ENCODE measurements at regions not wholly inside any gene's neighbourhood (a gene's known extent, or its start where the extent isn't known, plus 50 kb on each side); places are given as distances from the start of the nearest gene placed in this dataset.

DNA sequence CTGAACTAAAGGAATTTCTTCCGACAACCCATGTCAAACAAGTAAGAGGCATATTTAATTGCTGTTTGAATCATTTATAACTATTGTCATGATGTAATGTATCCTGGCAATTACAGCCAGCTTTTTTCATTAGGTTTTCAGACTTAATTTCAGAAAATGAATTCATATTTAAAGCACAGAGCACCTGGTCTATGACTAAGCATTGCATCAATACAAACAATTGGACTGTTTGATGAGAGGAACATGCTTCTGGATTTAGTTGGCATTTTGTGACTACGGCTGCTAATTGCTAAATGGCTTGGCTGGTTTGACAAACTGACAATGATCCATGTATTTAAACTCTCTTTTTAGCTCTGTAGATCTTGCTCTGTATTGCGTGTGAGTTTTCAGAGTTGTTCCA lies 853.4 kb downstream of the NCAM2 start:
- Histone ChIP-seq H3K36me3 (ENCODE audit: control insufficient read depth in 2 of 4, insufficient read depth in 4 of 4, low read length in 3 of 4) (no peaks in the 10 kb centered on the region; a peak in 1 of 8 replicates), H3K4me1 (replicated peaks in 1 of 4; ENCODE audit: control insufficient read depth in 3 of 4, insufficient read depth in 4 of 4, low read length in 3 of 4) (peaks cover 0 to 4% (median 3%) of the 10 kb centered on the region in 4 experiments; a peak in 3 of 7 replicates), H3K18ac (ENCODE audit: extremely low read depth, low read length) (no peak overlapping the region), H3K4me2 (ENCODE audit: insufficient read depth in 1 of 2, low read depth in 2 of 2, low read length in 2 of 2) (peak overlapping the region in 1 of 2 experiments; percentile 38; a peak in 1 of 4 replicates), H2BK15ac (ENCODE audit: low read length) (no peak overlapping the region), H3K9ac (replicated peaks in 1 of 4; ENCODE audit: extremely low read depth in 1 of 4, low read depth in 3 of 4, low read length in 3 of 4) (no peak overlapping the region), H2BK120ac (replicated peaks; ENCODE audit: low read depth, low read length) (no peak overlapping the region), H4K91ac (replicated peaks; ENCODE audit: insufficient read length, low read length) (no peak overlapping the region), H3K23me2 (ENCODE audit: low read depth, low read length) (no peaks in the 10 kb centered on the region), H3K4ac (replicated peaks; ENCODE audit: insufficient read length, low read depth, low read length) (no peak overlapping the region), H2AK5ac (ENCODE audit: low read depth, low read length) (no peak overlapping the region), H3K27ac (ENCODE audit: low read depth, low read length) (no peak overlapping the region), H3K79me2 (ENCODE audit: control insufficient read depth in 1 of 2, insufficient read depth in 2 of 2, low read length in 2 of 2) (no peaks in the 10 kb centered on the region), H4K8ac (ENCODE audit: extremely low read depth, insufficient read depth, low read length) (no peak overlapping the region), H3K27me3 (replicated peaks in 1 of 4; ENCODE audit: control insufficient read depth in 3 of 4, extremely low read depth in 1 of 4, insufficient read depth in 3 of 4, low read length in 3 of 4) (no peaks in the 10 kb centered on the region), H3K14ac (ENCODE audit: insufficient read length) (no peak overlapping the region), H3K56ac (replicated peaks; ENCODE audit: insufficient read length, low read depth, low read length) (no peak overlapping the region), H2BK12ac (ENCODE audit: low read depth, low read length) (no peak overlapping the region), H3K9me3 (ENCODE audit: insufficient read depth in 2 of 2, low read depth in 1 of 2, low read length in 1 of 2) (0 out of 4 replicates have a peak, but pooled peaks cover 0 to 2% of the 10 kb centered on the region in 2 experiments), H3K79me1 (ENCODE audit: low read depth, low read length) (no peaks in the 10 kb centered on the region), H3K23ac (ENCODE audit: insufficient read length) (no peak overlapping the region), H2AFZ (ENCODE audit: low read length) (no peak overlapping the region), H4K20me1 (replicated peaks in 1 of 2; ENCODE audit: control insufficient read depth in 1 of 2, insufficient read depth in 2 of 2, low read length in 2 of 2) (no peaks in the 10 kb centered on the region), H4K5ac (ENCODE audit: insufficient read length, low read depth, low read length) (no peak overlapping the region), H2BK5ac (ENCODE audit: low read depth, low read length) (no peak overlapping the region), H3K4me3 (ENCODE audit: extremely low read depth in 1 of 4, insufficient read depth in 2 of 4, low read depth in 3 of 4, low read length in 4 of 4) (peak overlapping the region in 1 of 4 experiments; percentile 23; a peak in 1 of 8 replicates), H2BK20ac (ENCODE audit: low read length) (no peak overlapping the region)
- 69% methylated on average over 3 of the region's 3 CpGs; no CpG with 5 or more reads in 1 of the 2 experiments for WGBS, 2 experiments (ENCODE audit: extremely low coverage in 1 of 2, insufficient coverage in 1 of 2, insufficient read length in 1 of 2, insufficient replicate concordance in 2 of 2, low coverage in 1 of 2, low lambda C conversion rate in 2 of 2, missing lambda C conversion rate in 1 of 2)
- CTCF ChIA-PET (ENCODE audit: partially characterized antibody), result no interaction called here
- peak; percentile 36 for FAIRE-seq
- POLR2A ChIA-PET (ENCODE audit: partially characterized antibody), result no interaction called here
- DNase-seq (ENCODE audit: low read depth in 1 of 2, low spot score in 2 of 2), result no peak
- TF ChIP-seq POLR2AphosphoS5 (IDR thresholded peaks at IDR 0.05; ENCODE audit: low read depth, low read length) (no peak), JUN (IDR thresholded peaks at IDR 0.05; ENCODE audit: low read depth, low read length) (no peak), RXRA (IDR thresholded peaks at IDR 0.05; ENCODE audit: insufficient read depth, low read depth, low read length) (no peak), GTF2F1 (IDR thresholded peaks at IDR 0.05; ENCODE audit: borderline replicate concordance, low read depth, low read length) (no peak), SRF (IDR thresholded peaks at IDR 0.05; ENCODE audit: low read depth, low read length) (no peak), SIRT6 (IDR thresholded peaks at IDR 0.05; ENCODE audit: low read length) (no peak), CEBPB (IDR thresholded peaks at IDR 0.05; ENCODE audit: low read depth, low read length) (no peak), CBX5 (IDR thresholded peaks at IDR 0.05; ENCODE audit: low read depth, low read length) (no peak), ATF2 (IDR thresholded peaks at IDR 0.05; ENCODE audit: low read length) (no peak), TBP (IDR thresholded peaks at IDR 0.05; ENCODE audit: low read depth, low read length) (no peak), SIX5 (IDR thresholded peaks at IDR 0.05; ENCODE audit: low read depth, low read length) (no peak), RAD21 (IDR thresholded peaks at IDR 0.05 in 1 of 2, conservative IDR thresholded peaks at IDR 0.05 in 1 of 2; ENCODE audit: low read depth in 2 of 2, low read length in 2 of 2) (no peak)
- TF ChIP-seq, protein P1, sequence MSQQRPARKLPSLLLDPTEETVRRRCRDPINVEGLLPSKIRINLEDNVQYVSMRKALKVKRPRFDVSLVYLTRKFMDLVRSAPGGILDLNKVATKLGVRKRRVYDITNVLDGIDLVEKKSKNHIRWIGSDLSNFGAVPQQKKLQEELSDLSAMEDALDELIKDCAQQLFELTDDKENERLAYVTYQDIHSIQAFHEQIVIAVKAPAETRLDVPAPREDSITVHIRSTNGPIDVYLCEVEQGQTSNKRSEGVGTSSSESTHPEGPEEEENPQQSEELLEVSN (IDR thresholded peaks at IDR 0.05), result no peak

Data from H1 (cell line).